ENCODE measurements at regions not wholly inside any gene's neighbourhood (a gene's known extent, or its start where the extent isn't known, plus 50 kb on each side); places are given as distances from the start of the nearest gene placed in this dataset.

DNA sequence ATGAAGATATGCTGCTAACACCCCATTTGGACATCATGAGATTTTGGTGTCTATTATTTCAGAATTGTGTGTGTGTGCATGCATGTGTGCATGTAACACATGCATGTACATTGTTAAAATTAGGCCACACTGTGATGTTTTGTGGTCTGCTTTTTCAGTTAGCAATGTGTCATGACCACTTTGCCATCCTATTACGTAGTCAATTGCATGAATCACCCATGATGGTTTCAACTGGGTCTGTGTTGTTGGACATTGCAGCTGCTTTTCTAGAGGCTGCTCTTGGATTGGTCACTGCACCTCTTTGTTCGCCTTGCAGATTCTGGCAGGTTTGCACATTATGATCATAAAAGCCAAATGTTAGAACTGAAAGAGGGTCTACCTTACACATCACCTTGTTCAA, 101.0 kb upstream of the THBS1 start:
- peak; percentile 79 for DNase-seq (ENCODE audit: low read depth)
- no peak for TF ChIP-seq CTCF (conservative IDR thresholded peaks at IDR 0.05; ENCODE audit: control insufficient read depth, insufficient read depth, low read depth, low read length)
- no peak overlapping the region for H3K4me3 ChIP-seq (ENCODE audit: control insufficient read depth, low read depth, low read length)

DNA sequence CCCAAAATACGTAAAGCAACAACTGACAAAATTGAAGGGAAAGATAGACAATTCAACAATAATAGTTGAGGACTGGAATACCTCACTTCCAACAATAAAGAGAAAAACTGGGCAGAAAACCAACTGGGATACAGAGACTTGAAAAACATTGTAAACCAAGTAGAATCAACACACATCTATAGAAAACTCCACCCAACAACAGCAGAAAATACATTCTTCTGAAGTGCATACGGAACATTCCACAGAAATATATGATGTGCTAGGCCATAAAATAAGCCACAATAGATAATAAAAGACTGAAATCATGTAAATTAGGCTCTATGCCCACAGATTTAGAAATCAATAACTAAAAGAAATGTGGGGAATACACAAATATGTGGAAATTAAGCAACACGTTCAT, 98.4 kb upstream of the THBS1 start:
- TF ChIP-seq CTCF (conservative IDR thresholded peaks at IDR 0.05; ENCODE audit: control insufficient read depth, insufficient read depth, low read depth, low read length) = no peak
- no peak overlapping the region for H3K4me3 ChIP-seq (ENCODE audit: control insufficient read depth, low read depth, low read length)
- DNase-seq (ENCODE audit: low read depth) = no peak

GRCh38 chr15:39486621-39487457, 94.0 kb upstream of the THBS1 start:
- H3K4me3 ChIP-seq (ENCODE audit: control insufficient read depth, low read depth, low read length) = no peak overlapping the region
- no peak for DNase-seq (ENCODE audit: low read depth)
- no peak for TF ChIP-seq CTCF (conservative IDR thresholded peaks at IDR 0.05; ENCODE audit: control insufficient read depth, insufficient read depth, low read depth, low read length)

DNA sequence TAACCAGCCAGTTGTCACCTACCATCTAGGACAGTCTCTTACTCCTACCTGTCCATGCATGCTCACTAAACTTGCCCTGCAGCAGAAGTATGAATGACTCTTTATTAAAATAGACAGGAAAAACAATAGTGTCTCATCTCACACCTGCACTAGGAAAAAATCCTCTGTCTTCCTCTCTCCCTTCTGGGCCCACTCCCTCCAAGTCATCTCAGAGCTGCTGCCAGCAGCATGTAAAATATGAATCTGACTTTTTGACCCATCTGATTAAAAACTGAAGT, 93.5 kb upstream of the THBS1 start:
- DNase-seq (ENCODE audit: low read depth) = no peak
- TF ChIP-seq CTCF (conservative IDR thresholded peaks at IDR 0.05; ENCODE audit: control insufficient read depth, insufficient read depth, low read depth, low read length) = no peak
- H3K4me3 ChIP-seq (ENCODE audit: control insufficient read depth, low read depth, low read length) = no peak overlapping the region

- no peak overlapping the region for H3K4me3 ChIP-seq (ENCODE audit: control insufficient read depth, low read depth, low read length)
- no peak for DNase-seq (ENCODE audit: low read depth)
- TF ChIP-seq CTCF (conservative IDR thresholded peaks at IDR 0.05; ENCODE audit: control insufficient read depth, insufficient read depth, low read depth, low read length) = no peak
These were observed 92.4 kb upstream of the THBS1 start for GRCh38 chr15:39488516-39488915.

- no peak for TF ChIP-seq CTCF (conservative IDR thresholded peaks at IDR 0.05; ENCODE audit: control insufficient read depth, insufficient read depth, low read depth, low read length)
- H3K4me3 ChIP-seq (ENCODE audit: control insufficient read depth, low read depth, low read length) = no peak overlapping the region
- no peak for DNase-seq (ENCODE audit: low read depth)
These were observed 91.9 kb upstream of the THBS1 start for GRCh38 chr15:39488961-39489360.
